GM21390 (cell line): ENCODE measurements at regions not wholly inside any gene's neighbourhood (a gene's known extent, or its start where the extent isn't known, plus 50 kb on each side); places are given as distances from the start of the nearest gene placed in this dataset.
"Not testable (repeated sequence)": the region's sequence is repeated elsewhere in the genome, so short reads cannot be mapped to it uniquely, and the experiment has no call there.

Experiments
- ATAC-seq: cut with Tn5 transposase; IDR thresholded peaks from one replicate; pipeline ENCODE4 v1.9.1; 2021; ENCODE audit not compliant: unreplicated experiment

- no peak for ATAC-seq
Observed at GRCh38 chr3:181354140-181354539, 357.6 kb upstream of the SOX2 start.

- ATAC-seq: no peak
Observed at GRCh38 chr3:181344331-181344730, 354.8 kb upstream of the DNAJC19 start.

GRCh38 chr3:181336597-181336996 lies 347.1 kb upstream of the DNAJC19 start:
- ATAC-seq: no peak

- no peak for ATAC-seq
Observed at GRCh38 chr3:181333394-181333793, 343.9 kb upstream of the DNAJC19 start.

GRCh38 chr3:181330821-181331563 lies 341.5 kb upstream of the DNAJC19 start:
- no peak for ATAC-seq

- no peak for ATAC-seq
Observed at GRCh38 chr3:181330257-181330656, 340.7 kb upstream of the DNAJC19 start.

- ATAC-seq: no peak
Observed at GRCh38 chr3:181329024-181329423, 339.5 kb upstream of the DNAJC19 start.

- ATAC-seq: no peak
Observed at GRCh38 chr3:181328346-181328745, 338.8 kb upstream of the DNAJC19 start.

- no peak for ATAC-seq
Observed at GRCh38 chr3:181327349-181327748, 337.8 kb upstream of the DNAJC19 start.

GRCh38 chr3:181326637-181327223 lies 337.2 kb upstream of the DNAJC19 start:
- ATAC-seq: peak; percentile 77

GRCh38 chr3:181324516-181324915 lies 335.0 kb upstream of the DNAJC19 start:
- not testable (repeated sequence) for ATAC-seq

- ATAC-seq: no peak
Observed at GRCh38 chr3:181318321-181318720, 328.8 kb upstream of the DNAJC19 start.

- no peak for ATAC-seq
Observed at GRCh38 chr3:181317508-181317907, 328.0 kb upstream of the DNAJC19 start.

GRCh38 chr3:181316482-181316881 lies 326.9 kb upstream of the DNAJC19 start:
- no peak for ATAC-seq

GRCh38 chr3:181313335-181313734 lies 323.8 kb upstream of the DNAJC19 start:
- no peak for ATAC-seq

GRCh38 chr3:181311186-181311585 lies 321.6 kb upstream of the DNAJC19 start:
- no peak for ATAC-seq

- ATAC-seq: no peak
Observed at GRCh38 chr3:181302960-181303359, 313.4 kb upstream of the DNAJC19 start.

GRCh38 chr3:181300033-181300432 lies 310.5 kb upstream of the DNAJC19 start:
- no peak for ATAC-seq

- ATAC-seq: no peak
Observed at GRCh38 chr3:181298421-181298820, 308.9 kb upstream of the DNAJC19 start.

GRCh38 chr3:181292984-181293383 lies 303.4 kb upstream of the DNAJC19 start:
- ATAC-seq: peak; percentile 87

GRCh38 chr3:181290941-181291340 lies 301.4 kb upstream of the DNAJC19 start:
- ATAC-seq: no peak

- ATAC-seq: no peak
Observed at GRCh38 chr3:181289306-181289705, 299.8 kb upstream of the DNAJC19 start.

GRCh38 chr3:181288145-181288544 lies 298.6 kb upstream of the DNAJC19 start:
- ATAC-seq: no peak
